GM21717 (cell line): ENCODE measurements at regions not wholly inside any gene's neighbourhood (a gene's known extent, or its start where the extent isn't known, plus 50 kb on each side); places are given as distances from the start of the nearest gene placed in this dataset.
"Not testable (repeated sequence)": the region's sequence is repeated elsewhere in the genome, so short reads cannot be mapped to it uniquely, and the experiment has no call there.

Experiments used
- ATAC-seq: cut with Tn5 transposase; IDR thresholded peaks from one replicate; pipeline ENCODE4 v1.9.1; 2021; ENCODE audit warnings: mild to moderate bottlenecking, moderate library complexity; ENCODE audit not compliant: unreplicated experiment

DNA sequence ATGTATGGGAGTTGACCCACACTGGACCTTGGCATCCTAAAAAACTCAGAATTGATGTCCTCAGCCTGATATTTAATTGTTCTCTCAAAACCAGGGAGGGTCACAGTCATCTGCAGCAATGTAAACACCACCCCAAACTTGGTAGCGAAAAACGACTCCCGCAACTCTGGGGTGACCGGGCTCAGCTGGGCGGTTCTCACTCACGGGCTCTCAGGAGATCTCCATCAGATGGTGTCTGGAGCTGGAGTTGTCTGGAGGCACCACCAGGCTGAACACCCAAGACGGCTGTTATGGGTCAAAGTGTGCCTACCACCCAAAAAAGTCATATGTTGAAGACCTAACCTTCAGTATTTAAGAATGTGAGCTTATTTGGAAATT is 50.9 kb upstream of the NXT1 start:
- no peak for ATAC-seq

DNA sequence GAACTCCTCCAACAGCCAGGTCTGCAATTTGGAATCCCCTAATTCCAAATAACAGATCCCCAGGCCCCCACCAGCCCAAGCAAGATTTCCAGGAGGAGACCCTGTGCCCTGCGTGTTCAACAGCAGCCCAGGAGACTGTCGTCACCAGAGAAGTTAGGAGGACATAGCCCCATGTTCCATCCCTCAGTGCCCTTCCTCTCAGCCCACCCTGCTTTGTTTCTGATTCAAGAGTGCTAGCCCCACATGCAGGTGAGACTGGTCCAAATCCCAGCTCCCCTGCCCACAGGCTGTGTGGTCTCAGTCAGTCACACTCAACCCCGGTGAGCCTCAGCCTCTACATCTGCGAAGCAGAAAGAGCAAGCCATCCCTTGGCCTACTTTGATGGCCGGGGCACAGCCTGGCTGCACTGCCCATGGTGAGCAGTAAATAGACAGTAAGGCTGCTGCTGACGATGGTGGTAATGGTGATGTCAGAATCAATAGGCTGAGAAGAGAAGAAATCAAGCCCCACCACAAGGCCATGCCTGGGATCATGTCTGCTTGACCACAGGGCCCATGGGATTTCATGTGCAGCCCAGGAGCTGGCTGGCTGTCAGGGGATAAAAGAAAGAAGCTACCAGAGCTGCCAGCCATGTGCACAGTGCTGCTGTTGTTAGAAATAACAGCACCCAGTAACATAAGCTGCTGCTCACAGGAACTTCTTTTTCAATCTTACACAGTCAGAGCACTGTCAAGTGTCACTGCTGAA is 51.5 kb upstream of the NXT1 start:
- no peak for ATAC-seq

DNA sequence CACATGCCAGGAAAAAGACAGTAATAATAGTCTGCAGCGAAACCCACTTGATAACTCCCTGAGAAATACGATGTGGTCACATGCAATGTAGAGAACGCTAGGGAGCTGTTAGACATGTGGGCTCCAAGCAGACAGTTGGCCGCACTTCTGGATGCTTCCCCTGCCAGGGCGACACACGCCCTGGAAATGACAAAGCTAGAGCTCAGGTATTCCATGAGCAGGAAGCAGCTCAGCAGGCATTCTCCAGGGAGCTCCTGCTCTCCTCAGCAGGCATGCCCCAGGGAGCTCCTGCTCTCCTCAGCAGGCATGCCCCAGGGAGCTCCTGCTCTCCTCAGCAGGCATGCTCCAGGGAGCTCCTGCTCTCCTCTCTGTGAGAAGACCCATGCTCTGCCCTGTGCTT is 52.4 kb upstream of the NXT1 start:
- no peak for ATAC-seq

DNA sequence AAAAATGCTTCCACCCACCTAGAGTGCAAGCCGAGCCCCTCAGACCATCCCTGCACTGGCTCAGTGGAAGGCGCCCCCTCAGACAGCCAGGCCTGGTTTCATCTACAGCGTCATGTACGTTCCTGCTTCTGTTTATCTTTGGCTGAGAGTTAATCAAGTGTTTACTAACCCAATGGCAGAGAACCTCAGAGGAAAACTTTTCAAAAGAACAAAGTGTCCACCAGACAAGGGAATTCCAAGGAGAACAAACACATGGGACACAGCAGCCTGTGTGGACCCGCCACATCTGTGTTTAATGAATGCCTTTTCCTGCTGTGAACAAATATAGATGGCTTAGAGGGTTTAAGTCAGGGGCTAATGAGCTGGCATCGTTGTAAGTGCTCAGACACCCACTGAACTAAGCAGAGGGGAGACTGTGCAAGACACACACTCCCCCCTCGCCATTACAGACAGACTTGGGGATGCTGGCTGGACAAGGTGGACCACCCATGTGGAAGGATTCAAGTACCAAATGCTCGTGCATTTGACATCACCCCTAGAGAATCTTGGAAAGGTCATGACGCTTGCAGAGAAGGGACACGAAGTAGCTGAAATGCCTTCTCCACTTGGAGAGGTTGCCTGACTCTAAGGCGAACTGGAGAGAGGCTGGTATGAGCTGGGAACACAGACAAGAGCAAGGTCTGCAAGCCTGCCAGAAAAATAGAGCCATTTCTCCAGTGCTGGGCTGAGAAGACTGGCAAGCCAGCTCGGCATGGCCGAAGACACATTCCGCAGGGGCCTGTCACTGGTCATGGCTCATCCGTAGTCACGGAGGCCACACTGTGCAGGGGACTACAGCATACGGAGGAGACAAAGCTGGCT is 53.5 kb upstream of the NXT1 start:
- no peak for ATAC-seq

DNA sequence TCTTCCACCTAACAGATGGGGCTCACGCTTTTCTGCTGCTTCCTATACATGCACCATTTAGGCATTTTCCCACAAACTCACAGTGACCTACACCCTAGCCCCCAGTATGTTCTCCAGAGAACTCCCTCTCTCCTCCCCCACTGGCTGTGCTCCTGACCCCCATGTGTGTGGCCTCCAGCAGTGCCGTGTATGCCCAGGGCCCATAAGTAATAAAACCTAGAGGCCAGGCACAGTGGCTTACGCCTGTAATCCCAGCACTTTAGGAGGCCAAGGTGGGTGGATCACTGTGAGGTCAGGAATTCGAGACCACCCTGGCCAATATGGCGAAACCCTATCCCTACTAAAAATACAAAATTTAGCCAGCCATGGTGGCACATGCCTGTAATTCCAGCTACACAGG is 54.7 kb upstream of the NXT1 start:
- ATAC-seq: no peak

DNA sequence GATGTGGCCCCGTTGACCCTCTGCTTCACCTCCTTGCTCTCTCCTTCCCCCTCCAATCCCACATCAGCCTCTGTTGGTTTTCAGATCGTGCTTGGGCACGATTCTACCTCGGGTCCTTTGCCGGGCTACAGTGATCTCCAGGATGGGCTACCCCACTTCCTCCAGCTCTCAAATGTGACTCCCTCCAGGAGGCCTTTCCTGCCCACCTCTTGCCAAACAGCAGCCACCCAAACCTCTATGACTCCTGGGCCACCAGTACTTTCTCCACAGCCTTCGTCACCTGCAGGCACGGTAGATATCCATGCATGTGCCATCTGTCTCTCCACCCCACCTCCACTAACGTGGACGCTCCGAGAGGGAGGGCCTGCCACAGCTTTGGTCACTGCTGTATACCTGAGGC is 55.9 kb upstream of the NXT1 start:
- no peak for ATAC-seq

DNA sequence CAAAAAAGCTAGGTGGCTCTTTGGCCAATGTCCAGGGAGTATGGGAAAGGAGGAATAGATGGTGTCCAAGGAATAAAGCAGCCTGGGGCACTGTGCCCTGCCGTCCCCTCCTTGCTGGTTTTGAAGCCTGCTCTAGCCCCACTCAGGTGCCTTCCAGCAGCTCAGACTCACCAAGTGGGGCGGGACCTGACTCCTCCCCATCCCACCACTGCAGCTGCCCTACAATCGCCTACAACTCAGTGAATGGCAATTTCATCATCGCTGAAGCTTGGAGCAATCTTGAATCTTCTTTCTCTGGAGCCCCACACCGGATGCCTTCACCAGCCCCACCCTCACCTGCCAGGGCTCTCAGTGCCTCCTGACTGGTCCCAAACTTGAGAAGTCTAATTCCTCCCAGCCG is 56.4 kb upstream of the NXT1 start:
- no peak for ATAC-seq

DNA sequence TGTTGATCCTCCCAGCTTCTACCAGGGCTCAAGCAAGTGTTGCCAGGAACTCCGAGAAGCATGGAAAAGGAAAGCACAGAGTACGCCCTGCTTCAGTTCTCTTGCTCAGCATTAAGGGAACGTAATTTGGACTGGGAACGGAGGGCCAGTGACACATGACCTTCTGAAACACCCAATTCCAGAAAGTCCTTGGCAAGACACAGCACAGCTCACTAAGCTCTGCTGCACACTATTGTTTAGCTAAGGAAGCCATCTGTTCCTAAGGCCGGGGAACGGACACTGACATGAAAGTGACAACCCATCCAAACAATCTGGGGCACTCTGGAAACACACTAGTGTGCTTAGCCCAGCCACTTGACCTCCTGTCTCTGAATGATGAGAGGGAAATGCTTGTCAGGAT is 56.9 kb upstream of the NXT1 start:
- no peak for ATAC-seq

DNA sequence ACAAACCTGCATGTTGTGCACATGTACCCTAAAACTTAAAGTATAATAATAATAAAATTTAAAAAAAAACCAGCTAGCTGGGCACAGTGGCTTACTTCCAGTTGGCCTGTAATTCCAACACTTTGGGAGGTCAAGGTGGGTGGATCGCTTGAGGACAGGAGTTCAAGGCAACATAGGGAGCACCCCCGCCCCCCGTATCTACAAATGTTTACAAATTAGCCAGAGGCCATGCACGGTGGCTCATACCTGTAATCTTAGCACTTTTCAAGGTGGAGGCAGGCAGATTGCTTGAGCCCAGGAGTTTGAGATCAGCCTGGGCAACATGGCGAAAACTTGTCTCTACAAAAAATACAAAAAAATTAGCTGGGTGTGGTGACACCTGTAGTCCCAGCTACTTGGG is 58.3 kb upstream of the NXT1 start:
- not testable (repeated sequence) for ATAC-seq

DNA sequence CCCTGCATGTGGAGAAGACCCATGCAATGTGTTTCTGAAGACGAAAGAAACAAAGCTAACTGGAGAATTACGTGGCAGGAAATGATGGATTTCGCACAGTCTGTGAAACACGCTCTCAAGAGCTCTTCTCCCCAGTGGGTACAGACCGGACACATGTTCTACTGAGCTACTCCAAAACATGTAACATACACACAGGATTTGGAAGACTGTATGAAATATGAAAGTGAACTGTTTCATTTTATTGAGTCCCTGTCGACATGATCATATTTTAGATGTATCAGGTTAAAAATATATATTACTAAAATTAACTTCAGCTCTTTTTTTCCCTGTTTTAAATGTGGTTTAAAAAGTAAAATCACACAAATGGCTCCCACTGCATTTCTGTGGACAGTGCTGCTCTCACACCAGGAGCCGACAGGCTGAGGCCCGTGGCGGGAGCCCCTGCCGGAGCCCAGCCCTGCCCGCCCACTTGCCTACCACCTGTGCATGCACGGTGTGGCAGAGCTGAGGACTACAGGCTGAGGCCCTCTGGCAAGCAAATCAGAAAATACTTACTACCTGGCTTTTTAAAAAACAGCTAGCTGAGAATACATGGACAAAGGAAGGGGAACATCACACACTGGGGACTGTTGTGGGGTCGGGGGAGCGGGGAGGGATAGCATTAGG is 58.9 kb upstream of the NXT1 start:
- no peak for ATAC-seq

DNA sequence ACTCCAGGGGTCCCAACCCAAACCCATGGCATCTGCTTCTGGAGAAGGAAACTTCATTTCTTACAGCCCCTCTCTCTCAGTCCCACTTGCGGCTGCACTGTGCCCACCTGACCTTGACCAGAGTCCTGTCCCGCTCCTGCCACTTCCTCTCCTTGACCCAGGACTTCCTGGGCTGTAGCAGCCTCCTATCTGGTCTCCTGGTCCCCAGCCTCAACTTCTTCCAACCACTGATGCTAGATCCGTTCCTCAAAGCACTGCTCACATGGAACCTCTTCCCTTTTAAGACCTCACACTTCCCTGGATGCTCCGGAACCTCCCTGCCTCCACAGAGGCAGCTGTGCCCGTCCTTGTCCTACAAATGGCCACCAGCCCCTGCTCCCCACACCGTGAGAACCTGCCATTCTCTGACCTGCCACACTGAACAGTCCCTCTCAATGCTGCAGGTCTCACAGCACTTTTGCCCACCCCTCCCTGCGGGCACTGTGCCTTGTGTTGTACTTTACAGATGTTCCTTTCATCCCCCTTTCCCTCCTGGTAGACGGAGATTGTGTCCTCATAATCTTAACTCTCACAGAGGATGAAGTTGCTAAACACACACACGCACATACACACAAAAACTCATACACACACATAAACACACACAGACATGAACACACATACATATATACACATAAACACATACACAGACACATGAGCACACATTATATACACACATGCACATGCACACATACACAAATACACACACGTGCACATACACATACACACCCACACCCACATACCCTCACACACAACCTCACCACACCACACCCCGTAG is 59.6 kb upstream of the NXT1 start:
- ATAC-seq: no peak

DNA sequence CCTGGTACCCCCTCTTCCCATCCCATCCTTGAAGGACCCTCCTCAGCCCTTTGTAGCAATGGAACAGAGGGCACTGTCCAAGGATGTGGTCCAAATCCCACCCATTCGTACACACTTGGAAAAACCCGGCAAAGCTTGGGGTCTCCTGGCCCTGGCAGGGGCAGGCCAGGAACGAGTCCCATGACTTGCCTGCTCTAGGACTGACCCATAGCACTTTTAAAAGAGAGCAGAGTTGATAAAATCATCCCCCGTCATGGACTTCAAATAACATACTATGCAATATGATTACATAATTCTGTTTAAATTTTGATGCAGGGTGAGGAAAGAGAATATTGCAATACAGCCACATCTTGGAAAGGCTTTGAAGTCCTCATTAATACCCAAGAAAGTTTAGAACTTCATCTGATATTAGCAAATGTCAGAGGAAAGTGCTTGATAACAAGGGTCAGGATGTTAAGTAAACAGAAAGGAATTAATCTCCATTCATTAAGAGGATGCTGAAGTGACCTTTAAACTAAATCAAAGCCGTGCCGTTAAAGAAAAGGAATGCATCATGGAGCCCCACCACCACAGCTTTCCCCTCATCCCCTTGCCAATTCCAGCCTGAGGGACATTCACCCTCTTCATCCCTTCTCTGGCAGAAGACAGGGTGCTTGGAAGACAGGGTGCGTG is 60.7 kb upstream of the NXT1 start:
- ATAC-seq: no peak

DNA sequence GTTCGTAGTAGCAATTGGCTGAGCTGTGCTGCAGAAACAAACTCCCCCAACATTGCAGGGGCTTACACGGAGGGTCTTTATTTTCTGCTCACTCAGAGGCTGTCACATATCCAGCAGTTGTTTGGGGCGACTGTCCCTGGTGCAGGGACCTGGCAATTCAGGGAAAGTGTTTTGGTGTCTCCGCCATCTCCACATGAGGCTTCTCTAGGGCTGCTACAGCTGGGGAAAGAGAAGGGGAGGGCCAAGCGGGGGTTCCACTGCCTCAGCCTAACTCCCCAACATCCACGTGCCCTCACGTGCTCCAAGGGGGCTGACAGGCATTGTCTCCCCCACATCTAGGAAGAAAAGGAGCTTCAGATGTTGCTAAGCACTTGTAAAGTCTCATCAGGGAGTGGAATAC is 61.3 kb upstream of the NXT1 start:
- no peak for ATAC-seq

DNA sequence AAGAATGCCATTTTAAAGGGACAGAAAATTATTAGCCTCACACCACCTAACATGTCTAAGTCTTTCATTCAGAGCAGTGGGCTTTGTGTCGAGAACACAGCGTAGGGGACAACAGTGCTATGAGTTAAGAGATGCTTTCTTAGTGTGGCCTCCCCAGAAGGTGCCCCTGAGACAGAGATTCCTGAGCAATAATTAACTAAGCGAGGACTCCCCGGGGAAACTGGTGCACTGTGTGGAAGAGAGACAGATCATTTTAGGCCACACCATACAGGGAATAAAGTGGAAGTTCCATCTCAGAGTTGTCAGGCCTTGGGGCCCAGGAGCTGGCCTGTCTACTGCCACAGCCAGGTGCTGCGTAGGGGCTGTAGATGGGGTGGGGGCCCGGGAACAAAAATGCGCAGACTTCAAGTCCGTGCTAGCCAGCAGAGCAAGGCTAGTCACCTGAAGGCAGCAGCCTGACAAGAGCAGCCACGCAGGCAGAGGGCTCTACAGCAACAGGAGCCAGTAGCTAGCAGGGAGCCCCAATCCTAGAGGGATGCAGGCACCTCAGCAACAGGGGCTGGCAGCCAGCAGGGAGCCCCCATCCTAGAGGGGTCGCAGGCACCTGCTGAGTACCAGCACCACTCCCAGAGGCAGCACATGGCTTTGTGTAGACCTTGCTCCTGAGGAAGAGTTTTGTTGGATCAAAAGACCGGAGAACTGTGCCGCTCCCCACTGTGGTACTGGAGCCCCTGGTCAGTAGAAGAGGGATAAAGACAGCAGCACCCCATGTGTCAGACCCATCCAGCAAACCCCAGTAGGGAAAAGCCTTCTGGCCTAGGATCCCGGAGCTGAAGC is 63.0 kb upstream of the NXT1 start:
- no peak for ATAC-seq

DNA sequence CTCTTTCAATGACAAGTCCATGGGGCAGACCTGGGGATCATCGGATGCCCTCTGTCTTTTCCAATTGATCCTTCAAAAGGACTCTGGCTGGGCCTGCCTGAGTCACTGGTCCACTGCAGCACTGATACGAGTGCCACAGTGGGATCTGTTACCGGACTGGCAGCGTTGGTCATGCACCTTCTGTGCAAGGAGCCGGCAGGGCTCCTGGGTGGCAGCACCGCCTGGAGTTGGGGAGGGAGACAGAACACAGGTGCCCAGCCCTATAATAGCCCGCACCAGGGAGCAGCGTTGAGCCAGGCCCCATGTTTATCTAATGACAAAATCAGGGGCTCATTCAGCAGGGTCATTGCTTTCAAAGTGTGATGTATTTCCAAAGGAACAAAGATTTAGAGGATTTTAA is 64.2 kb upstream of the NXT1 start:
- no peak for ATAC-seq

DNA sequence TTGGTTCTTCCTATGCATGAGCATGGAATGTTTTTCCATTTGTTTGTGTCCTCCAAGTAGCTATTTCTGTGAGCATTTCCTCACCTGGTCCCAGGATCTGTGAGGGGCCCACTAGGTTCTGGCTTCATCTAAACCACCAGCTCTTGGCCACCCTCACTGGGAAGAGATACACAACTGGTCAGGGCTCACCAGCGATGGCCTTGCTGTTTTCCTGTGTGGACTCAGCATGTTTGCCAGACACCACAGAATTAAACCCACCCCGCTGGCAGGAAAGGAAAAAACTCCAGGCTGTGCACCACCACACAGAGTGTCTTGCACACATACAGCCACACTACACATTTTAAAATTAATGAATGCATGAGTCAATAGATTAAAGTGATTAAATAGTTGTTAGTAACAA is 65.1 kb upstream of the NXT1 start:
- ATAC-seq: no peak

DNA sequence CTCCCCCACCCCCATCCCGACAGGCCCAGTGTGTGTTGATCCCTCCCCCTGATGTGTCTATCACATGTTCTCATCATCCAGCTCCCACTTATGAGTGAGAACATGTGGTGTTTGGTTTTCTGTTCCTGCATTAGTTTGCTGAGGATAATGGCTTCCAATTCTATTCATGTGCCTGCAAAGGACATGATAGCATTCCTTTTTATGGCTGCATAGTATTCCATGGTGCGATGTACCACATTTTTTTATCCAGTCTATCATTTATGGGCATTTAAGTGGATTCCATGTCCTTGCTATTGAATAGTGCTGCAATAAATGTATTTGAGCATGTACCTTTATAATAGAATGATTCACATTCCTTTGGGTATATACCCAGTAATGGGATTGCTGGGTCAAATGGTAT is 66.6 kb upstream of the NXT1 start:
- ATAC-seq: no peak

DNA sequence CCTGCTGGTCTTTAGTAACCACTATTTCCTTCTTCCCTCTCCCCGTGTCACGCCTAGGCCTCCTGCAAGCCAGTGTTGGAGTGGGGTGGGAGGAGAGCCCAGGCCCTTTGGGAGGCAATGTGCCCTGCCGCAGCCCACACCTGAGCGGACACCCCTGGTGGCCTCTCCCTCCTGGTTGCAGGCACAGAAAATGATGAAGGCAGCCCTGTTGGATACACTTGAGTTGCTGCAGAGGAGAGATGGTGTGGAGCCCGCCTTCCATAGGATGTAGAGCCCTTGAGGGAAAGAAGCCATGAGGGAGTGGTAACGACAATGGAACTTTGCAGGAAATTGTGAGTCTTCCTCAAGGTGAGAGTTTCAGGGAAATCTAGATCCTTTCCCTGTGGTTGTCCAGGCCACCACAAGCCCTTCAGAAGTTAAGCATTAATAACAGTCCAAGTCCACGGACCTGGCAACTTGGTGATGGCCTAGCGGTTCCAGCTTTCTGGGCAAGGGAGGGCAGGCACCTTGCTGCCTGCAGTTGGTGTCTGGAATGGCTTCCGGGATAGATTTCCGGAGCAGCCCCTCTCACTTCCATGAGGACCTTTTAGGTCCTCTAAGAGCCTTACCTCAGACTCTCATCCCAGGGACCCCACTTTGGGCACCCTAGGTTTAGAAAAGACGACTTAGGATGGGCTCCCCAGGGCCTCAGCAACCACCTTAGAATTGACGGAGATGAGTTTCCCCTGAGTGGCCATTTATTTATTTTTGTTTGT is 67.3 kb upstream of the NXT1 start:
- ATAC-seq: no peak

DNA sequence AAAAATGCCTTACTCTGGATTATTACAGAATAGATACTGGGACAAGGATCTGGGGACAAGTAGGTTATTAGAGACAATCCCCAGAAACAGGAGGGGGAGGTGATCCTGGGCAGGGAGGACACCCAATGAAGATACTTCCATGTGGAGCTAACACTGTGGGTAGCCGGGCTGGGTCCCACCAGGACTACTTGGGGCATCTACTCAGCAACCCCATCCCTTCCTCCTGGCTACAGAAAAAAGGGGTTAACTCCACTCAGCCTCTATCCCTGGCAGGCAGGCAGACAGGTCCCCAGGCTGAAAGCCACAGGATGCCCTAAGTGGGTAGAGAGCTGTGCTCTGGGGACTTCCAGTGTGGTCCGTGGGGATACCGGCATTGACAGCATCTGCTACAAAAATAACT is 68.0 kb upstream of the NXT1 start:
- no peak for ATAC-seq
